HUES6 (cell line): ENCODE measurements at regions not wholly inside any gene's neighbourhood (a gene's known extent, or its start where the extent isn't known, plus 50 kb on each side); places are given as distances from the start of the nearest gene placed in this dataset.

Source experiments
- H3K27ac ChIP-seq: 2 replicates; pipeline ENCODE4 v1.7.0; 2013; ENCODE audit warnings: low read depth, mild to moderate bottlenecking, low read length, inconsistent platforms
- H3K27me3 ChIP-seq: 2 replicates; pipeline ENCODE4 v1.6.1; 2013; ENCODE audit warnings: low read length; ENCODE audit not compliant: control insufficient read depth, insufficient read depth
- H3K36me3 ChIP-seq: 2 replicates; pipeline ENCODE4 v1.6.1; 2013; ENCODE audit warnings: low read length; ENCODE audit not compliant: control insufficient read depth, insufficient read depth
- H3K4me1 ChIP-seq: 2 replicates; pipeline ENCODE4 v1.6.1; 2013; ENCODE audit warnings: low read length; ENCODE audit not compliant: control insufficient read depth, insufficient read depth
- H3K4me3 ChIP-seq: 2 replicates; pipeline ENCODE4 v1.5.1; 2013; ENCODE audit warnings: low read depth, low read length
- H3K9ac ChIP-seq: one replicate; pipeline ENCODE4 v1.6.1; 2013; ENCODE audit warnings: mild to moderate bottlenecking, low read length
- H3K9me3 ChIP-seq: 2 replicates; pipeline ENCODE4 v1.6.1; 2013; ENCODE audit warnings: low read depth, low read length; ENCODE audit not compliant: control insufficient read depth, insufficient read depth

DNA sequence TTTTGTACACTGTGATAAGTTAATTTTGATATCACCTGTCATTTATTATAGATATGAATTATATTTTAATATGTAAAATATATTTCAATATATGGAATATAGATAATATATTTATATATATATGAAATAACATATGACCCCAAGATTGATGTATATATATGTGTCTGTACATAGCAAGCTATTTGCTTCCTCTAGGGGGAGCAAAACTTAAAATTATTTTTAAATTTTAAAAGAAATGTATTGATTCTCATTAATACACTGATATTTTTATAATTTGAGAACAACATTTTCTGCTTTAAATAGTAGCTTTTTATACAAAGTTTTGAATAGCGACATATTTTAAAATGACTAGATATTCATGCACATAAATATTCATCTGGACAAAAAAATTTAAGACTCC is 272.0 kb downstream of the DMRTA1 start:
- Histone ChIP-seq H3K4me3 (no peak overlapping the region), H3K27ac (no peak overlapping the region), H3K4me1 (no peaks in the 10 kb centered on the region), H3K9ac (no peak overlapping the region), H3K9me3 (peaks cover 5% of the 10 kb centered on the region; the same call in 1 of the 2 replicates), H3K36me3 (no peaks in the 10 kb centered on the region), H3K27me3 (no peaks in the 10 kb centered on the region)

DNA sequence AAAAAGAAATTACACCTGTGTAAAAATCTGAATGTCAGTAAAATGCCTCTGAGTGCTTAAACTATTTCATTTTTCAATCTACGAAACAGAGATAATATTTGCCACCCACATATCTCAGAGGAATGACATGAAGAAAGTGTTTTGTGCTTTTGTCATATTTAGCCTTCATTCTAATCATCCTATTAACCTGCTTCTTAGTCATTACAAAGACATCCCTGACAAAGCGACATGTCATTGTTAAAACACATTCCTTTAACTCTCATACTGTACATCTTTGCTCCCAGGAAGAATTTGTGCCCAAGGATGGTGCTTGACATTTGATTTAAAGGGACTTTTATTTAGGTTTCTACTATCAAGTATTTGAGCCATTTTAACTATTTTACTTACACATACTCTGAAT is 275.9 kb downstream of the DMRTA1 start:
- Histone ChIP-seq H3K36me3 (no peaks in the 10 kb centered on the region), H3K27me3 (no peaks in the 10 kb centered on the region), H3K4me3 (no peak overlapping the region), H3K9ac (no peak overlapping the region), H3K27ac (no peak overlapping the region), H3K4me1 (no peaks in the 10 kb centered on the region), H3K9me3 (no peaks in the 10 kb centered on the region)

DNA sequence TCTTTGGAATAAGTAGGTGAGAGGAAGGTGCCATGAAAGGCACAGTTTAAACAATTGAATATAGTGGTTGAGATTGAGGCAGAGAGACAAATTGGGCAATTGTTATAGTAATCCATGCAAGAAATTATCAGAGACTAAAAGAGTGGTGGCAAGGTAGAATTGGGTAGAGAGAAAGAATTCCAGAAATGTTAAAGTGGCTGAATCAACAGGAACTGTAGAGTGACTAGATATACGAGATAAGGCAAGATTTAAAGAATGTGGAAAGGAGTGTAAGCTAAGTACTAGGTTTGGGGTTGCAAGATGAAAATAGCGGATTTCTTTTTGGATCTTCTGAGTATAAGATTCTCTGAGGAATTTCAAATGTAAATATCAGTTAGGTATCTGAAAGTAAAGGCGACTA is 285.2 kb downstream of the DMRTA1 start:
- Histone ChIP-seq H3K27me3 (no peaks in the 10 kb centered on the region), H3K9ac (no peak overlapping the region), H3K4me3 (no peak overlapping the region), H3K27ac (no peak overlapping the region), H3K36me3 (no peaks in the 10 kb centered on the region), H3K4me1 (0 out of 2 replicates have a peak, but pooled peaks cover 3% of the 10 kb centered on the region), H3K9me3 (no peaks in the 10 kb centered on the region)

DNA sequence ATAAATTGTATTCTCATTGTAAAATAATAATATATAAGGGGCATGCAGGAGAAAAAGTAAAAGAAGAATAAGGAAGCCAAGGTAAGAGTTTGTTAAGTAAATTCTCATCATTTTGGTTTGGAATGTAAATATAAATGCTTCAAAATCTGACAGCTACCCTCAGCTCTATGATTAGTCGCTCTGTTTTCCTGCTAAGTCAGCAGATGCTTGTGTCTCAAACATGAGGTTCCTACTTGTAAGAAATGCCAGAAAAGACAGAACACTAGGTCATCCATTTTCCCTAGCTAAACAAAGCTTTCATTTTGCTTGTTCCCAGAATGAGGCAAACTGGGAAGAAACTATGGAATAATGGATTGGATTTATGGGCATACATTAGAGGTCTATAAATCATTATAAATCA is 293.1 kb downstream of the DMRTA1 start:
- Histone ChIP-seq H3K9ac (no peak overlapping the region), H3K4me3 (no peak overlapping the region), H3K4me1 (no peaks in the 10 kb centered on the region), H3K36me3 (no peaks in the 10 kb centered on the region), H3K9me3 (no peaks in the 10 kb centered on the region), H3K27me3 (no peaks in the 10 kb centered on the region), H3K27ac (no peak overlapping the region)

DNA sequence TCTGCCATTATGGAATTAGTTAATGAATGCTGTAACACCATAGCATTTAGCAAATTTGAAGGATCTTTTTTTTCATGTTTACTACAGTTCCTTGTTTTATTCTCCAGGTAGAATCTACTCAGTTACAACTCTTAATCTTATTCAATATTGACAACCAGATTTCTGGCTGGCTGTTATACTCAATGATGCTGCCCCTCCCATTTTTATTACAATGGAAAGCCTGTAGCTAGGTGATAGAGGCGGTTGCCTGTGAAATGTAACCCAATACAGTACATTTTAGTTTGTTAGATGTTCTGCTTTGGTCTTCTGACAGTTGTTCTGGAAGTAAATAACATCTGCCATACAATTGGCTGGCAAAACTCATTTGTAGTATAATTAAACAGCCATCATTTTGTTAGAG is 294.2 kb downstream of the DMRTA1 start:
- Histone ChIP-seq H3K27ac (no peak overlapping the region), H3K4me1 (no peaks in the 10 kb centered on the region), H3K27me3 (no peaks in the 10 kb centered on the region), H3K9ac (no peak overlapping the region), H3K9me3 (no peaks in the 10 kb centered on the region), H3K36me3 (no peaks in the 10 kb centered on the region), H3K4me3 (no peak overlapping the region)

DNA sequence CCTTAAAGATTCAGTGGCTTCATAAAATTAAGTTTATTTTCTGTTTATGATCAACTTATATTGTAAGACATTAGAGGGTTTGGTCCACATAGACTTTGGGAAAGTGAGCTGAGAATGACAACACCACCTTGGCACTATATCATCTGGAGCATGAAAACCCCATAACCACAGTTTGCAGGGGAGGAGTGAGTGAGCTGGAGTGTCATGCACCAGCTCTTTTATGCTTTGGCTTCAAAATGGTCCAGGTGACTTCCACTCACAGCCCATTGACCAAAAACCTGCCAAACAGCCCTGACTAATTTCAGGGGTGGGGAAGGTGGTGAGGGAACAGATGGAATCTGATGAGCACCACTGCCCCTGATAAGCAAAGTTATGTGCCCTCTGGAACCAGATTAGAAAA is 295.8 kb downstream of the DMRTA1 start:
- H3K27ac ChIP-seq, result no peak overlapping the region
- H3K27me3 ChIP-seq, result no peaks in the 10 kb centered on the region
- H3K4me3 ChIP-seq, result no peak overlapping the region
- H3K9me3 ChIP-seq, result no peaks in the 10 kb centered on the region
- no peaks in the 10 kb centered on the region for H3K36me3 ChIP-seq
- H3K9ac ChIP-seq, result no peak overlapping the region
- H3K4me1 ChIP-seq, result no peaks in the 10 kb centered on the region

DNA sequence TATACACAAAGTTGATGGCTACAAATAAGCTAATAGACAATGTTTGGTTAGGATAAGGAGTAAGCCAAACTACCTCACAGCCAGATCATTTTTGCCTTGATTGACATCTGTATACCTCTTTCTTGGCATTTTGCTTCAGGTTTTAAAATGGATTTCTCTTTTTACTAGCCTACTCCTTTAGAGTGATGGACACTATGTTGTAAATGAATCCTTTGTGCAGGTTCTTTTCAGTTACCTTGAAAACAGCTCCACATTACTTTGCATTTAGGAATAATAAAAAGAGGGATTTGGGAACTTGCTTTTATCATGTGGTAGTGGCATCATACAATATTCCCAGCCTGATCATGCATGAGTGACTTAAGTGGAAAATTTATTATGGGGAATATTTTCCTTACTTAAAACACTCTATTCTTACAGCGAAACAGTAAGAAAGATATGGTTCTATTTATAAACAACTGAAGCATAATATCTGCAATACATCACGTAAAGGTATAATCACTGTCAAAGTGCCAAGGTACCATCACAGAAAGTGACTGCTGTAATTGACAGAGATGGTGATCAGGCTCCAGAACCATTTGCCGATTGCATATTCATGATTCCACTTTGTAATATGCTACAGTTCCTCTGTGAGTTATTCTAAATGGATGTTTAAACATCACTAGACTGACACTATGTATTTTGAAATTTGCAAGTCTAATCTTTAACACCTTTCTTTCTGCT is 327.0 kb downstream of the DMRTA1 start:
- H3K9ac ChIP-seq, result no peak overlapping the region
- no peak overlapping the region for H3K4me3 ChIP-seq
- H3K27ac ChIP-seq, result no peak overlapping the region
- H3K27me3 ChIP-seq, result no peaks in the 10 kb centered on the region
- H3K36me3 ChIP-seq, result no peaks in the 10 kb centered on the region
- no peaks in the 10 kb centered on the region for H3K9me3 ChIP-seq
- peaks cover 5% of the 10 kb centered on the region; the same call in 1 of the 2 replicates for H3K4me1 ChIP-seq

DNA sequence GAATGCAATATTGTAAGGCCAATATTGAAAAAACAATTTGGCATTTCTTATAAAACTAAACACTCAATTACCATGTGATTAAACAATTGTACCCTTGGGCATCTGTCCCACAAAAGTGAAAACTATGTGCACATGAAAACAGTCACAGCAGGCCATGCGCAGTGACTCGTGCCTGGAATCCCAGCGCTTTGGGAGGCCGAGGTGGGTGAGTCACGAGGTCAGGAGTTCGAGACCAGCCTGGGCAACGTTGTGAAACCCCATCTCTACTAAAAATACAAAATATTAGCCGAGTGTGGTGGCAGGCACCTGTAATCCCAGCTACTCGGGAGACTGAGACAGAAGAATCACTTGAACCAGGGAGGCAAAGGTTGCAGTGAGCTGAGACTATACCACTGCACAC is 343.7 kb downstream of the DMRTA1 start:
- Histone ChIP-seq H3K27me3 (no peaks in the 10 kb centered on the region), H3K9me3 (no peaks in the 10 kb centered on the region), H3K4me1 (no peaks in the 10 kb centered on the region), H3K4me3 (no peak overlapping the region), H3K27ac (no peak overlapping the region), H3K9ac (no peak overlapping the region), H3K36me3 (no peaks in the 10 kb centered on the region)

DNA sequence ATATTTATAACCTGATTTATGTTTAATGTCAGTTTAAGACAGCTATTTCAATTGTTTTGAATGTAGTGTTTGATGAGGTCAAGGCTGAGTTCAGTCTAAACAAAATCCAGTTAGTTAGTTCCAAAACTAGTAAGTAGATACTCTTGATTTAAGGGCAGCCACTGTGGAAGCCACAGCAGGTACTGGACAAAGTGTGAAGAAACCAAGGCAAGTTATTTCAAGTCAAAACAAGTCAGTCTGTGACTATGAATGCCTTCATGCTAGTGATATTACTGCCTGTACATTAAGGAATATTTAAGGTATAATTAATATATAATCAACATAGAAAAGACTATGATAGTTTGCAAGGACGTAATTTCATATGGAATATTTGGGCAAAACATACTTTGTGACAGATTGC is 362.3 kb downstream of the DMRTA1 start:
- Histone ChIP-seq H3K9me3 (no peaks in the 10 kb centered on the region), H3K36me3 (no peaks in the 10 kb centered on the region), H3K4me1 (no peaks in the 10 kb centered on the region), H3K27me3 (no peaks in the 10 kb centered on the region), H3K4me3 (no peak overlapping the region), H3K27ac (no peak overlapping the region), H3K9ac (no peak overlapping the region)

DNA sequence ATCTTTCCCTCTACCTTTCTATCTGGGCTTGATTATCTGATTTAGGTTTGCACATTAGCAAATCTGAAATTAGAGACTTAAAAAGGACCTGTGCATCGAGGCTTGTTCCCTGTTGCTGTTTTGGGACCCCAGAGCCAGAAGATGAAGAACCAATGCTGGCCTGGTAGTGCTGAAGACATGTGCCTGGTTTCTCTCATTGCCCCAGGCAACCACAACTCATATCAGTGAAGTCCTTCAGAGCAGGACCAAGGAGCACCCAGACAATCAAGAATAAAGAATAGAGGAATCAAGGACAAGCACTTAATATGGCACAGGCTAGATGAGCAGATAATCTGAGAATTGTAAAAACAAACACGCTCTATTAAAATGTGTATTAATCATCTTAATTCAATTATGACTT is 362.7 kb downstream of the DMRTA1 start:
- Histone ChIP-seq H3K9ac (no peak overlapping the region), H3K4me1 (no peaks in the 10 kb centered on the region), H3K4me3 (no peak overlapping the region), H3K27me3 (no peaks in the 10 kb centered on the region), H3K27ac (no peak overlapping the region), H3K36me3 (no peaks in the 10 kb centered on the region), H3K9me3 (no peaks in the 10 kb centered on the region)

- Histone ChIP-seq H3K36me3 (no peaks in the 10 kb centered on the region), H3K9me3 (no peaks in the 10 kb centered on the region), H3K27ac (no peak overlapping the region), H3K4me3 (no peak overlapping the region), H3K4me1 (no peaks in the 10 kb centered on the region), H3K9ac (no peak overlapping the region), H3K27me3 (no peaks in the 10 kb centered on the region)
These were observed 366.9 kb downstream of the DMRTA1 start for GRCh38 chr9:22813529-22813928.

- H3K36me3 ChIP-seq, result no peaks in the 10 kb centered on the region
- no peaks in the 10 kb centered on the region for H3K4me1 ChIP-seq
- H3K9ac ChIP-seq, result no peak overlapping the region
- H3K4me3 ChIP-seq, result no peak overlapping the region
- H3K27ac ChIP-seq, result no peak overlapping the region
- no peaks in the 10 kb centered on the region for H3K27me3 ChIP-seq
- no peaks in the 10 kb centered on the region for H3K9me3 ChIP-seq
These were observed 368.6 kb downstream of the DMRTA1 start for GRCh38 chr9:22815246-22815645.
